Retinal pigment epithelial cell (primary cell): ENCODE measurements at regions not wholly inside any gene's neighbourhood (a gene's known extent, or its start where the extent isn't known, plus 50 kb on each side); places are given as distances from the start of the nearest gene placed in this dataset.

ENCODE experiments used
- DNase-seq: peaks from one replicate; pipeline ENCODE4 v3.0.0-alpha.2; 2010; ENCODE audit warnings: low read depth
- H3K4me3 ChIP-seq: 2 replicates; pipeline ENCODE4 v1.5.1; 2011; ENCODE audit warnings: mild to moderate bottlenecking, low read length, control low read depth, moderate library complexity
- TF ChIP-seq, protein P1 (sequence below): conservative IDR thresholded peaks from 2 replicates; pipeline ENCODE4 v1.5.1; 2011; ENCODE audit warnings: low read depth, low read length, control low read depth, inconsistent platforms

- TF ChIP-seq, protein P1, sequence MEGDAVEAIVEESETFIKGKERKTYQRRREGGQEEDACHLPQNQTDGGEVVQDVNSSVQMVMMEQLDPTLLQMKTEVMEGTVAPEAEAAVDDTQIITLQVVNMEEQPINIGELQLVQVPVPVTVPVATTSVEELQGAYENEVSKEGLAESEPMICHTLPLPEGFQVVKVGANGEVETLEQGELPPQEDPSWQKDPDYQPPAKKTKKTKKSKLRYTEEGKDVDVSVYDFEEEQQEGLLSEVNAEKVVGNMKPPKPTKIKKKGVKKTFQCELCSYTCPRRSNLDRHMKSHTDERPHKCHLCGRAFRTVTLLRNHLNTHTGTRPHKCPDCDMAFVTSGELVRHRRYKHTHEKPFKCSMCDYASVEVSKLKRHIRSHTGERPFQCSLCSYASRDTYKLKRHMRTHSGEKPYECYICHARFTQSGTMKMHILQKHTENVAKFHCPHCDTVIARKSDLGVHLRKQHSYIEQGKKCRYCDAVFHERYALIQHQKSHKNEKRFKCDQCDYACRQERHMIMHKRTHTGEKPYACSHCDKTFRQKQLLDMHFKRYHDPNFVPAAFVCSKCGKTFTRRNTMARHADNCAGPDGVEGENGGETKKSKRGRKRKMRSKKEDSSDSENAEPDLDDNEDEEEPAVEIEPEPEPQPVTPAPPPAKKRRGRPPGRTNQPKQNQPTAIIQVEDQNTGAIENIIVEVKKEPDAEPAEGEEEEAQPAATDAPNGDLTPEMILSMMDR, result no peak
- H3K4me3 ChIP-seq, result no peak overlapping the region
- DNase-seq, result no peak
Observed at GRCh38 chr1:47651311-47652089, 213.7 kb downstream of the FOXD2 start.

- no peak for DNase-seq
Observed at GRCh38 chr1:47655521-47656300, 217.9 kb downstream of the FOXD2 start.

DNA sequence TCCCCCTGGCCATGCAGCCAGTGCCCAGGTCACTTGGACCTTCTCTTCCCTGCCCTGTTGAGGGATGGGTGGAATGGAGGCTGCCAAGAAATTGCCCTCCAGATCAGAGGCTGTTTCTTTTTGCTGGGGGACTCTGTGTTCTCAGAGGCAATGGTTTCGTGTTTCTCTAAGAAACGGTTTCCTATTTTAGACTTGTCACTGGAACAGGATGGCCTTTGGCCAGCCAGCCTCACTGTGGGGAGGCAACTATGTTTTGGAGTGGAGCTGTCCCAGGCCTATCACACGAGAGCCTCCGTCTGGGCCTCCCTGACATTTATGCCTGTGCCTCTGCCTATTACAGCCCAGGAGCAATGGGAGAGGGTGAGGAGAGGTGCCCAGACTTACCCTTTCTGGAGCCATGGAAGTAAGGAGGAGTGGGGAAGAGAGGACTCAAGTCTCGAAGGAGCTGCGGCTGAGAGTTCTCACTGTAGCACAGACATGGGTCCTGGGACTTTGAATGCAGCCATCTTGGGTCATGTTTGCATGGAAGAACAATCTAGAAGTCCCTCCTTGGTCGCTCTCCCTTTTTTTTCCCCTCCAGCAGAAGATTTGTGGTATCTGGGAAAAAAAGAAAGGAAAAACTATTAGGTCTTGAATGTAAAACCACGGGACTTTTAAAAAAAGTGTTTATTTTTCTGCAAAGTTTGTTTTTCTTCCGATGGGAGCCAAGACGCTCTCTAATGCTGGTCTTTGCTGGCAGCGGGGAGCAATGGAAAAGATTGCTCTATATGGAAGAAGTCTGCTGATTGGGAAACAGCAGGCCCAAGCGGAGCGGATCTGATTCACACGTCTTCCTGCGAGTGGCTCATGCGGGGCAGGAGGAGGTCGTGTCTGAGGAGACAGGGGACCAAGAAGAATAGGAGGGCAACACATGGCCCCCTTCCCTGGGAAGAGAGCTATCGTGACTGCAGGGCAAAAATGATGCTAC, 219.2 kb downstream of the FOXD2 start:
- TF ChIP-seq, protein P1, result no peak
- DNase-seq, result no peak
- H3K4me3 ChIP-seq, result no peak overlapping the region

More at GRCh38 chr1:47655521-47656300, 217.9 kb downstream of the FOXD2 start:
- TF ChIP-seq, protein P1, result no peak
- H3K4me3 ChIP-seq, result no peak overlapping the region

- DNase-seq, result no peak
- TF ChIP-seq, protein P1, result no peak
Observed at GRCh38 chr1:47658161-47658920, 220.5 kb downstream of the FOXD2 start.

DNA sequence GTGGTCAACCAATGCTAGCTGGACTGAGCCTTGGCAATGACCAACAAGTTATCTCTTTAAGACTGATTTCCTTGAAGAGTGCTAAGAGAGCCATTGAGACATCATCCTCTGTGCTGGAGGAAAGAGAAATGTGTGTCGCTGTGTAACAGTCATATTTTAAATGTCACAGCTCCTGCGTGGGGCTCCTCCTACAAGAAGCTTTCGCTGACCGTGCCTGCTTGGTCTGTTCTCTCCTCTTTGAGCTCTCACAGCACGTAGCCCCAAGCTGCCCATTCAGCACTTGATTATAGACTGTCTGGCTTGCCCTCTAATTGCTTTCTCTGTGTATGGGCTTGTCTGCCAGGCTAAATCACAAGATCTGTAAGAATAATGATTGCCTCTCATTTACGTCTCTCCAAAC, 221.3 kb downstream of the FOXD2 start:
- H3K4me3 ChIP-seq, result no peak overlapping the region
- DNase-seq, result no peak
- TF ChIP-seq, protein P1, result no peak

More at GRCh38 chr1:47658161-47658920, 220.5 kb downstream of the FOXD2 start:
- H3K4me3 ChIP-seq, result no peak overlapping the region

- no peak for DNase-seq
- no peak overlapping the region for H3K4me3 ChIP-seq
- TF ChIP-seq, protein P1, result no peak
Observed at GRCh38 chr1:47660622-47661021, 222.8 kb downstream of the FOXD2 start.
